A673 (cell line): ENCODE measurements at regions not wholly inside any gene's neighbourhood (a gene's known extent, or its start where the extent isn't known, plus 50 kb on each side); places are given as distances from the start of the nearest gene placed in this dataset.
"Not testable (repeated sequence)": the region's sequence is repeated elsewhere in the genome, so short reads cannot be mapped to it uniquely, and the experiment has no call there.

Experiments used
- BruUV-seq: library from RNA; stranded (reverse); fragments of 400-500 nt; replicated peaks from 2 replicates; lab custom pipeline; 2021; lab: Mats Ljungman, UMichigan
- CTCF ChIA-PET: fragments of 300-600 bp; sonication (Branson Sonifier 250); formaldehyde crosslinking; loops from one replicate; lab custom pipeline; 2022; ENCODE audit warnings: antibody characterized with exemption; lab: Charles Lee
- POLR2A ChIA-PET: fragments of 300-600 bp; sonication (Branson Sonifier 250); formaldehyde crosslinking; loops from one replicate; lab custom pipeline; 2022; ENCODE audit warnings: antibody characterized with exemption; ENCODE audit not compliant: low non-redundant PET; lab: Charles Lee
- DNase-seq: peaks from one replicate; pipeline ENCODE4 v3.0.0-alpha.2; 2015; ENCODE audit warnings: low spot score
- H3K27ac ChIP-seq: fragments of 200-600 bp; sonication (generic); 2 replicates; pipeline ENCODE4 v1.5.1; 2016; ENCODE audit warnings: mixed run types, low read depth, mild to moderate bottlenecking, mixed read lengths, antibody characterized with exemption, low read length; ENCODE audit not compliant: poor library complexity, severe bottlenecking
- H3K27me3 ChIP-seq: fragments of 200-600 bp; sonication (generic); replicated peaks from 2 replicates; pipeline ENCODE4 v1.6.1; 2017; ENCODE audit warnings: mixed run types, low read depth, mild to moderate bottlenecking, mixed read lengths, antibody characterized with exemption, low read length; ENCODE audit not compliant: insufficient read depth, poor library complexity
- H3K36me3 ChIP-seq: fragments of 200-600 bp; sonication (generic); 2 replicates; pipeline ENCODE4 v1.6.1; 2016; ENCODE audit warnings: mixed run types, mild to moderate bottlenecking, mixed read lengths, antibody characterized with exemption, low read length; ENCODE audit not compliant: insufficient read depth, poor library complexity, severe bottlenecking
- H3K4me1 ChIP-seq: fragments of 200-600 bp; sonication (generic); 2 replicates; pipeline ENCODE4 v1.6.1; 2017; ENCODE audit warnings: mixed run types, mild to moderate bottlenecking, mixed read lengths, antibody characterized with exemption, low read length; ENCODE audit not compliant: insufficient read depth, poor library complexity, severe bottlenecking
- H3K4me3 ChIP-seq: fragments of 200-600 bp; sonication (generic); 2 replicates; pipeline ENCODE4 v1.5.1; 2016; ENCODE audit warnings: low read depth, mixed run types, mild to moderate bottlenecking, mixed read lengths, low read length; ENCODE audit not compliant: poor library complexity, severe bottlenecking
- H3K9me3 ChIP-seq: fragments of 200-600 bp; sonication (generic); 2 replicates; pipeline ENCODE4 v1.6.1; 2016; ENCODE audit warnings: mixed run types, low read depth, mild to moderate bottlenecking, mixed read lengths, antibody characterized with exemption, low read length; ENCODE audit not compliant: poor library complexity, severe bottlenecking
- EZH2 ChIP-seq: fragments of 200-600 bp; sonication (generic); IDR thresholded peaks from 2 replicates; pipeline ENCODE4 v1.6.1; 2017; ENCODE audit warnings: borderline replicate concordance, low read depth, mild to moderate bottlenecking, mixed read lengths, antibody characterized with exemption, low read length; ENCODE audit not compliant: poor library complexity, severe bottlenecking
- intact Hi-C: fragments of 100-400 bp; cut with micrococcal nuclease; formaldehyde crosslinking; loops from one replicate; pipeline ENCODE4 v1.10.0; 2022; ENCODE audit not compliant: unreplicated experiment
- TF ChIP-seq, protein P1 (sequence below): fragments of 300-800, 200-600 bp; sonication (generic); conservative IDR thresholded peaks from 2 replicates; pipeline ENCODE4 v1.5.1; 2017; ENCODE audit warnings: low read depth, mild to moderate bottlenecking, antibody characterized with exemption, low read length, moderate library complexity, mixed read lengths

DNA sequence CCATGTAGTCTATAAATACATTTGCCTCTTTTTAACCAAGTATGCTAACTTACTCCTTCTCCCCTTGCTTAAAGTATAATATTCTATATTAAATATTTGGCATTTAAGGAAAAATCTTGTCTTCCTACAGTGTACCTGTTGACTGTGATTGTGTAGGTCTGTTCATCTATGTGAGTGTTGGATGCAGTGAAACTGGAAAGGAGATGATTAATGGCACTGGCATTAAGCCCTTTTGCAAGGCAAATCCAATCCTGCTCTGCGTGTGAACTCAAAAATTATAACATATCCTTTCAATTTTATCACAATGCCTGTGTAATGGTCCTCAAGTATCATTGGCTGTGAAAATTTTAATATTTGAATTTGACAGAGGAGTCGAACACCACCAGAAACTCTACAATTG lies 565.0 kb downstream of the KCNT2 start:
- BruUV-seq = no TSS peak
- no peak overlapping the region for H3K27ac ChIP-seq
- CTCF ChIA-PET = no interaction called here
- peaks cover 11% of the 10 kb centered on the region for H3K9me3 ChIP-seq
- POLR2A ChIA-PET = no interaction called here
- intact Hi-C loops = no loop called here
- peaks cover 69% of the 10 kb centered on the region for H3K27me3 ChIP-seq
- DNase-seq = no peak
- no peaks in the 10 kb centered on the region for H3K36me3 ChIP-seq
- H3K4me3 ChIP-seq = no peak overlapping the region
- H3K4me1 ChIP-seq = no peaks in the 10 kb centered on the region
- TF ChIP-seq, protein P1, sequence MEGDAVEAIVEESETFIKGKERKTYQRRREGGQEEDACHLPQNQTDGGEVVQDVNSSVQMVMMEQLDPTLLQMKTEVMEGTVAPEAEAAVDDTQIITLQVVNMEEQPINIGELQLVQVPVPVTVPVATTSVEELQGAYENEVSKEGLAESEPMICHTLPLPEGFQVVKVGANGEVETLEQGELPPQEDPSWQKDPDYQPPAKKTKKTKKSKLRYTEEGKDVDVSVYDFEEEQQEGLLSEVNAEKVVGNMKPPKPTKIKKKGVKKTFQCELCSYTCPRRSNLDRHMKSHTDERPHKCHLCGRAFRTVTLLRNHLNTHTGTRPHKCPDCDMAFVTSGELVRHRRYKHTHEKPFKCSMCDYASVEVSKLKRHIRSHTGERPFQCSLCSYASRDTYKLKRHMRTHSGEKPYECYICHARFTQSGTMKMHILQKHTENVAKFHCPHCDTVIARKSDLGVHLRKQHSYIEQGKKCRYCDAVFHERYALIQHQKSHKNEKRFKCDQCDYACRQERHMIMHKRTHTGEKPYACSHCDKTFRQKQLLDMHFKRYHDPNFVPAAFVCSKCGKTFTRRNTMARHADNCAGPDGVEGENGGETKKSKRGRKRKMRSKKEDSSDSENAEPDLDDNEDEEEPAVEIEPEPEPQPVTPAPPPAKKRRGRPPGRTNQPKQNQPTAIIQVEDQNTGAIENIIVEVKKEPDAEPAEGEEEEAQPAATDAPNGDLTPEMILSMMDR = no peak
- no peak for TF ChIP-seq EZH2

DNA sequence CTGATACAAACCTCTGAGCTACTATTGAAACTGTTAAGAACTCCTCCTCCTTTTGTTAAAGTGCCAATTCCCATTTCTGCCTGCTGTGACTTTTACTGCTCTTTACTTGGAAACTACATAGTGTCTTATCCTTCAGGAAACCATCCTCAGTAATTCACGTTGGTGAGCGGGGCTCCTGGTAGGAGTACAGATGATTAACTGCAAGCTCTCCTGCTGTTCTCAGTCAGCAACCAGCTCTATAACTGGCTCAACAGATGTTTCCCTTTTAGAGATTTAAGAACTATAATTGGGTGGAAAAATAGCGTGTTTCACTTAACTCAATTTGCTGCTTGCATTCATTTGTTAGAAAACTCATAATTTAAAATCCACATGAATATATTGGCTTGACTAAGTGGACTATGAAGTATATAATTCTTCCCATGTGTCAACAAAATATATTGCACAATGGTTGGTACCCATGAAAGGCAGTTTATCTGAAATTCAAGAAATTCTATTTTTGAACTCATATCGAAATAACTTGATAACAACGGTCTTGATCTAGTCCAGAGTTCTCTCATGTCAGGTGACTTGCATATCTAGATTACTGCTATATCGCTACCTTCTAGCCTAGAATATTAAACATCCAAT lies 574.0 kb downstream of the KCNT2 start:
- H3K27ac ChIP-seq = no peak overlapping the region

DNA sequence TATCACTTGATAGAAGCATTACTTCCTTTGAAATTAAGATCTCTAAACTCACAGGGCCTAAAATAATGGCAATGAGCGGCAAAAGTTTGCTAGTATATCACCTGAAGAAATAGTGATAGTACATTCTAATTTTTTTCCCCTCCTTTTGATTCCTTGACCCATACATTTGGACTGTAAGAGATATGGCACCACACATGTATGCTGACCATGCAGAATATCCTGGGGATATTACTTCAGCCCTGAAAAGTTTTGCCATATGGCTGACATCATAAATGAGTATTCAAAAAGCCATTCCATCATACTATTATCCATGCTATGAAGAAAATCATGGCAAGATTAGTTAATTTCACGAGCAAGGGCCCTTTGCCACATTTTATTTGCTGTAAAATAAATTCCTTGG lies 576.9 kb downstream of the KCNT2 start:
- H3K27me3 ChIP-seq = peaks cover 89% of the 10 kb centered on the region
- BruUV-seq, H3K4me1 ChIP-seq, DNase-seq, intact Hi-C loops, H3K27ac ChIP-seq, H3K9me3 ChIP-seq, POLR2A ChIA-PET, H3K36me3 ChIP-seq, H3K4me3 ChIP-seq, CTCF ChIA-PET: not testable (repeated sequence)

More for the DNA sequence above, 574.0 kb downstream of the KCNT2 start:
- intact Hi-C loops = no loop called here
- Histone ChIP-seq H3K36me3 (no peaks in the 10 kb centered on the region), H3K4me3 (no peak overlapping the region), H3K9me3 (no peaks in the 10 kb centered on the region), H3K27me3 (peaks cover 81% of the 10 kb centered on the region), H3K4me1 (no peaks in the 10 kb centered on the region)
- DNase-seq = peak; percentile 96
- TF ChIP-seq, protein P1 = no peak
- no peak for TF ChIP-seq EZH2
- BruUV-seq = no TSS peak
- ChIA-PET POLR2A (no interaction called here), CTCF (no interaction called here)

DNA sequence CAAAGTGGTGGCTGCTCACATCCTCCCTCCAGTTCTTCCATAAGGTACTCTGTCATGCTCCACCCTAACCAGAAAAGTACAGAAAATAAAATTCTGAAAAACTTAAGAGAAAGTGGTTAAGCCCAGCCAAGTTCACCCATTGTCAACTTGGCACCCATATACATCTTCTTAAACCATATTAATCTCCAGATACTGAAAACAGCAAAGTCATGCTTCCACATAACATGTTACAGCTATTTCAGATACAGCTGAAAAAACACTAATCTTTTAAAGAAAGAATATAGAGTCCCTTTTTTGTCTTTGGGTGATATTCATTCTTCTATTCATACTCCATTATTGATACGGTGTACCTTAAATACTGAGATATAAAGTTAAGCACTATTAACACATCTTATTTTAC lies 577.8 kb downstream of the KCNT2 start:
- no TSS peak for BruUV-seq
- no peak for DNase-seq
- no peaks in the 10 kb centered on the region for H3K4me1 ChIP-seq
- POLR2A ChIA-PET = no interaction called here
- CTCF ChIA-PET = no interaction called here
- intact Hi-C loops = no loop called here
- H3K27ac ChIP-seq = no peak overlapping the region
- no peaks in the 10 kb centered on the region for H3K9me3 ChIP-seq
- H3K27me3 ChIP-seq = peaks cover 89% of the 10 kb centered on the region
- TF ChIP-seq, protein P1 = no peak
- TF ChIP-seq EZH2 = no peak
- no peaks in the 10 kb centered on the region for H3K36me3 ChIP-seq
- no peak overlapping the region for H3K4me3 ChIP-seq
